GM06990 (cell line): ENCODE measurements at regions not wholly inside any gene's neighbourhood (a gene's known extent, or its start where the extent isn't known, plus 50 kb on each side); places are given as distances from the start of the nearest gene placed in this dataset.
"Not testable (repeated sequence)": the region's sequence is repeated elsewhere in the genome, so short reads cannot be mapped to it uniquely, and the experiment has no call there.

Experiments
- DNase-seq: peaks from one replicate; pipeline ENCODE4 v3.0.0-alpha.2; 2011; ENCODE audit not compliant: insufficient read length; ENCODE audit errors: extremely low read depth
- H3K27me3 ChIP-seq: replicated peaks from 2 replicates; pipeline ENCODE4 v1.6.0; 2011; ENCODE audit warnings: low read length; ENCODE audit not compliant: control insufficient read depth, insufficient read depth
- H3K36me3 ChIP-seq: 2 replicates; pipeline ENCODE4 v1.5.1; 2011; ENCODE audit warnings: low read length; ENCODE audit not compliant: control insufficient read depth, insufficient read depth
- H3K4me3 ChIP-seq: replicated peaks from 2 replicates; pipeline ENCODE4 v1.5.1; 2011; ENCODE audit warnings: low read depth, mild to moderate bottlenecking, control low read depth, low read length
- CTCF ChIP-seq: IDR thresholded peaks from 2 replicates; pipeline ENCODE4 v1.5.1; 2011; ENCODE audit warnings: low read length, control low read depth, mild to moderate bottlenecking, inconsistent platforms; ENCODE audit not compliant: insufficient read depth, poor library complexity, severe bottlenecking

- DNase-seq = no peak
- Histone ChIP-seq H3K4me3 (no peak overlapping the region), H3K27me3 (no peaks in the 10 kb centered on the region), H3K36me3 (no peaks in the 10 kb centered on the region)
- TF ChIP-seq CTCF = no peak
These were observed 251.9 kb upstream of the B3GALT2 start for GRCh38 chr1:193438312-193438711.

GRCh38 chr1:193437785-193438184, 251.4 kb upstream of the B3GALT2 start:
- TF ChIP-seq CTCF = no peak
- Histone ChIP-seq H3K36me3 (no peaks in the 10 kb centered on the region), H3K27me3 (no peaks in the 10 kb centered on the region), H3K4me3 (no peak overlapping the region)
- DNase-seq = peak; percentile 25

- DNase-seq, H3K4me3 ChIP-seq, H3K27me3 ChIP-seq, H3K36me3 ChIP-seq: not testable (repeated sequence)
These were observed 250.9 kb upstream of the B3GALT2 start for GRCh38 chr1:193437333-193437732.

DNA sequence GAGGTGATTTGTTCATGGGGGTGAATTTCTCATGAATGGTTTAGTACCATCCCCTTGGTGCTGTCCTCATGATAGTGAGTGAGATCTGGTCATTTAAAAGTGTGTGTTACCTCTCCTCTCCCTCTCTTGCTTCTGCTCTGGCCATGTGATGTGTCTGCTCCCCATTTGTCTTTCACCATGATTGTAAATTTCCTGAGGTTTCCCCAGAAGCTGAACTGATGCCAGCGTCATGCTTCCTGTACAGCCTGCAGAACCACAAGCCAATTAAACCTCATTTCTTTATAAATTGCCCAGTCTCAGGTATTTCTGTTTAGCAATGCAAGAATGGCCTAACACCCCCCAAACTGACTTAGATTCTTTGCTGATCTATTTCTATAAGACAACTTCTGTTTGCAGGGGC, 249.4 kb upstream of the B3GALT2 start:
- H3K27me3 ChIP-seq = no peaks in the 10 kb centered on the region

GRCh38 chr1:193434319-193434718, 247.9 kb upstream of the B3GALT2 start:
- H3K27me3 ChIP-seq = no peaks in the 10 kb centered on the region
- no peak overlapping the region for H3K4me3 ChIP-seq
- no peaks in the 10 kb centered on the region for H3K36me3 ChIP-seq
- TF ChIP-seq CTCF = no peak
- DNase-seq = no peak

More for the DNA sequence above, 249.4 kb upstream of the B3GALT2 start:
- TF ChIP-seq CTCF = no peak
- H3K4me3 ChIP-seq = no peak overlapping the region
- no peaks in the 10 kb centered on the region for H3K36me3 ChIP-seq
- DNase-seq = no peak

DNA sequence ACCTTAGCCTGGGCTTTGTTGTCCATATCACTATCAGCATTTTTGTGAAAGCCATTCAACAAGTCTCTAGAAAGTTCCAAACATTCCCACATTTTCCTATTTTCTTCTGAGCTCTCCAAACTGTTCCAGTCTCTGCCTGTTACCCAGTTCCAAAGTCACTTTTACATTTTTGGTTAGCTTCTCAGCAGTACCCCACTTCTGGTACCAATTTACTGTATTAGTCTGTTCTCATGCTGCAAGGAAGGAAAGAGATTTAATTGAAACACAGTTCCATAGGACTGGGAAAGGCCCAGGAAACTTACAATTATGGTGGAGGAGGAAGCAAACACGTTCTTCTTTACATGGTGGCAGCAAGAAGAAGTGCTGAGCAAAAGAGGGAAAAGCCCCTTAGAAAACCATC, 247.2 kb upstream of the B3GALT2 start:
- no peak for TF ChIP-seq CTCF
- no peaks in the 10 kb centered on the region for H3K36me3 ChIP-seq
- no peaks in the 10 kb centered on the region for H3K27me3 ChIP-seq
- H3K4me3 ChIP-seq = no peak overlapping the region
- DNase-seq = no peak
